HG02885 (cell line): ENCODE measurements at regions not wholly inside any gene's neighbourhood (a gene's known extent, or its start where the extent isn't known, plus 50 kb on each side); places are given as distances from the start of the nearest gene placed in this dataset.

ENCODE experiments used
- ATAC-seq: cut with Tn5 transposase; IDR thresholded peaks from one replicate; pipeline ENCODE4 v1.9.1; 2021; ENCODE audit warnings: mild to moderate bottlenecking; ENCODE audit not compliant: unreplicated experiment, poor library complexity

DNA sequence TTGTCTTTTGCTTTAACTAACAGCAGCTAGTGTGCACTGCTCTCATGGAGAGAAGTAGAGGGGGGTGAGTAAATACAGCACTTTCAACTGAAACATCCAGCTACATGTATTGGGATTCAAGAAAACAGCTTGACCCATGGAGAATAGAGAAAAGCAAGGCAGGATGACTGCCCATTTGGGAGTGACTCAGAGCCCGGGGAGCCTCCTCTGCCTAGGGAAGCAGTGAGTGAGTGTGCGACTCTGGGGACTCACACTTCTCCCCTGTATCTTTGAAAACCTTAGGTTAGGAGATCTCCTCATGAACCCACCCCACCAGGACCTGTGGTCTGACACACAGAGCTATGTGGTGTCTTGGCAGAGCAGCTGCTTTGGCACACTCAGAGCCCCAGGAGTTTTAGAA lies 82.0 kb upstream of the PTGFR start:
- ATAC-seq, result no peak

- no peak for ATAC-seq
Measured at GRCh38 chr1:78410643-78411042, 80.1 kb upstream of the PTGFR start.

DNA sequence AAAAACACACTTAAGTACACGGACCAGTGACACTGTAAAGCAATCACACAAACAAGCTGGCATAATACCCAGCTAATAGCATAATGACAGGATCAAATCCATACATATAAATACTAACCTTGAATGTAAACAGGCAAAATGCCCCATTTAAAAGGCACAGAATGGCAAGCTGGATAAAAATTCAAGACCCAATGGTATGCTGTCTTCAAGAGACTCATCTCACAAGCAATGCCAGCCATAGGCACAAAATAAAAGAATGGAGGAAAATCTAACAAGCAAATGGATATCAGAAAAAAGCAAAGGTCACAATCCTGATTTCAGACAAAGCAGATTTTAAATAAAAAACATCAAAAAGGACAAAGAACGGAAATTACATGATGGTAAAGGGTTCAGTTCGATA lies 79.1 kb upstream of the PTGFR start:
- ATAC-seq, result no peak

- no peak for ATAC-seq
Measured at GRCh38 chr1:78415165-78415564, 75.6 kb upstream of the PTGFR start.

GRCh38 chr1:78419309-78419708 lies 71.5 kb upstream of the PTGFR start:
- ATAC-seq, result no peak

DNA sequence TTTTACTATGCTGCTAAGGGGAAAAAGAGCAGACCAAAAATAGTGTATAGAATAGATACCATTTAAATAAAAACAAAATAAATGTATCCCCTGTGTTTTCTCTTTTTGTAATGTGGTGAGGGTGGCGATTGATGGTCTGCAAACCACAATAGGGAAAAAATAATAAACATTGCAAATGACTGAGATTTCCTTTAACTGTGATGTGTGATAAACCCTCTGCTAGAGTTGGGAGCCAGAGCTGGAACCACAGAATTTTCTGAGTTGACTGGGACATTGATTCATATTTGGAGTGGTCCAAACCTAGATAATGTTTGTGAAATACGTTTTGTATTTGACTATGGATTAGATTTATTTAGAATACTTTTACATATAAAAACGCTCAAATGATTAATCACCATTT lies 70.6 kb upstream of the PTGFR start:
- no peak for ATAC-seq

GRCh38 chr1:78420688-78421087 lies 70.1 kb upstream of the PTGFR start:
- ATAC-seq, result no peak

GRCh38 chr1:78424720-78425119 lies 66.1 kb upstream of the PTGFR start:
- no peak for ATAC-seq

DNA sequence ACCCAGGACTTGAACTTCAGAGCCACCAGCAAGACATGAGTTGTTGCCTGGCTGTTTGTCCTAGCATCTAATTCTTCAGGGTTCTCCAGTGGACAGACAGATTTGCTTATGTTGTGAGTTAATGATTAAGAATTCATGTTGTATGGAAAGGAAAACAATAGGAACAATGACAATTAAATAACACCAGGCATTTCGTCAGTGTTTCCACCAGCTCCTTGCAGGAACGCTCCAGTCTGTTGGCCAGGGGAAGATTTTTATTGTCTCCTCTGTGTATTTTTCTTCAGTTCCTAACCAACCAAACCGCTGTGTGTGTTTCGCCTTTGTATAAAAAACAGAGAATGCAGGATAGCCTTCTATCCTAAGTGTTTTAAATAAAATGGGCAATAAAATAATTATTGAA lies 64.4 kb upstream of the PTGFR start:
- no peak for ATAC-seq

GRCh38 chr1:78427506-78427905 lies 63.3 kb upstream of the PTGFR start:
- no peak for ATAC-seq

GRCh38 chr1:78432016-78432415 lies 58.8 kb upstream of the PTGFR start:
- ATAC-seq, result no peak

DNA sequence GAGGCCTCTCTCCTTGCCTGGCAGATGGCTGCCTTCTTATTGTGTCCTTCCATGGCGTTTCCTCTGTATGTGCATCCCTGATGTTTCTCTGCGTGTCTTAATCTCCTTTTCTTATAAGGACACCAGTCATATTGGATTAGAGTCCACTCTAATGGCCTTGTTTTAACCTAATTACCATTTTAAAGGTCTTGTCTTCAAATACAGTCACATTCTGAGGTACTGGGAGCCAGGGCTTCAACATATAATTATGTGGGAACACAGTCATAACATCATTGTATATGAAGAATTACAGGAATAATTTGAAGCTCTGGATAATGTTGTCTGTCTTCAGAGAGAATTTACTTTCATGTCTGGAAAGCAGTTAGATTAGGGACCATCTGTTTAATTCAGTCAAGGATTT lies 56.4 kb upstream of the PTGFR start:
- ATAC-seq, result no peak

GRCh38 chr1:78436961-78437360 lies 53.8 kb upstream of the PTGFR start:
- no peak for ATAC-seq

DNA sequence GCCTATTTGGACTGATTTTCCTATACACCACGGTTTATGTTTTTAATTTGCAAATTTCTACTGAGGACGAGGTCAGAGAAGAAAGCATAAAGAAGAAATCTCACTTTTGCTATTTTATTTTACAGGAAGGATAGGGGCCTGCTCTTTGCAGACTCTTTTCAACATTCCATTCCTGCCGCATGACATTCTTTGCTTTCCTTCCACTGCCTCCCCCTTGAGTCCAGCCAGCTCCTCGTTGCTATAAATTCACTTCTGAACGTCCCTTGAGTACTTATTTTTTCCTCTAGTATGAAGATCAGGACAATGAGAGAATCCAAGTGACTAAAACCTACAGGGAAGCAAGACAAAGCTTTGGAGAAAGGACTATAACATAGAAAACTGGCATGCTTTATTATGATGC lies 53.4 kb upstream of the PTGFR start:
- ATAC-seq, result no peak

DNA sequence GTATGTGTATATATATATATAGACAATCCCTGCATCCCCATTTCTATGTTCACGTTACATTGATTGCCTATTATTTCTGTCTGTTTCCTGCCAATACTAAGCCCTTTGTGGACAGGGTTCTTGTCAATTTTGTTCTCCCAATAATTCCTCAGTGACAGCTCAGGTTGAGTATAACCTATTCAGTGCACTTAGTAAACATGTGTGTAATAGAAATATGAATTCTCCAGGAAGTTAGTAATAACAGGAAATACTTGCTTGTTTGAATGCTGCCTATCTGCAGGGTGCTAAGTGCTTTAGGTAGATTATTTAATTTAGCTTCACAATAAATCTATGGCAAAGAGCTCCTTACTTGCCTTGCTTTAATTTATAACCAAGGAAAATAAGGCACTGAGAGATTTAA lies 52.8 kb upstream of the PTGFR start:
- ATAC-seq, result no peak

DNA sequence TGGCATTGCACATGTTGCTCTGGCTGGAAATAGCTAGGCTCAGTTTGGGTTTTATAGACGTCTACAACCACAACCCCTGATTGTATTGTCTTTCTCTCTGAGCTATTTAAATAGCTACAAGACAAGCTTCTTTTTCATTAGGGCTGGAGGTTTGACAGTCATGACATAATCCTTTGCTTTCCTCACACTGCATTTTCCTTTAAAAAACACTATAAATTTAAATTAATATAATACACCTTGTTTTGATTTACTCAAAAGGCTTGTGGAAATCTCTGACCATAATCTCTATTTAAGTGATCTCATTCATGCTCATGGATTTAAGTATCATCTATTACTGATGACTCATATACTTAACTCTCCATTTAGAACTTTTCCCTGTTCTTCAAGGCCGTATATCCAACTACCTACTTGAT lies 50.4 kb upstream of the PTGFR start:
- no peak for ATAC-seq
